Endothelial cell of umbilical vein (primary cell): ENCODE measurements at regions not wholly inside any gene's neighbourhood (a gene's known extent, or its start where the extent isn't known, plus 50 kb on each side); places are given as distances from the start of the nearest gene placed in this dataset.

ENCODE experiments used
- POLR2A ChIP-seq: IDR thresholded peaks from 2 replicates; pipeline ENCODE4 v1.6.1; 2012; ENCODE audit warnings: low read depth, mild to moderate bottlenecking, control low read depth, low read length
- POLR2AphosphoS5 ChIP-seq: IDR thresholded peaks from 2 replicates; pipeline ENCODE4 v1.6.1; 2012; ENCODE audit warnings: low read depth, mild to moderate bottlenecking, control low read depth, low read length, moderate library complexity; ENCODE audit not compliant: insufficient read depth
- TF ChIP-seq, protein P1 (sequence below), 2 donors: IDR thresholded peaks; 1 replicate in 1 of 2; 2 replicates in 1 of 2; pipeline ENCODE4 v1.5.1; 2011; ENCODE audit warnings: low read length in 2 of 2, mild to moderate bottlenecking in 2 of 2, moderate library complexity in 2 of 2, control low read depth in 1 of 2, inconsistent platforms in 1 of 2, low read depth in 1 of 2; ENCODE audit not compliant: insufficient read depth in 1 of 2; ENCODE audit errors: extremely low read depth in 1 of 2
- TF ChIP-seq, protein P2 (sequence below): IDR thresholded peaks from 2 replicates; pipeline ENCODE4 v1.6.1; 2011; ENCODE audit not compliant: insufficient read depth, insufficient read length

DNA sequence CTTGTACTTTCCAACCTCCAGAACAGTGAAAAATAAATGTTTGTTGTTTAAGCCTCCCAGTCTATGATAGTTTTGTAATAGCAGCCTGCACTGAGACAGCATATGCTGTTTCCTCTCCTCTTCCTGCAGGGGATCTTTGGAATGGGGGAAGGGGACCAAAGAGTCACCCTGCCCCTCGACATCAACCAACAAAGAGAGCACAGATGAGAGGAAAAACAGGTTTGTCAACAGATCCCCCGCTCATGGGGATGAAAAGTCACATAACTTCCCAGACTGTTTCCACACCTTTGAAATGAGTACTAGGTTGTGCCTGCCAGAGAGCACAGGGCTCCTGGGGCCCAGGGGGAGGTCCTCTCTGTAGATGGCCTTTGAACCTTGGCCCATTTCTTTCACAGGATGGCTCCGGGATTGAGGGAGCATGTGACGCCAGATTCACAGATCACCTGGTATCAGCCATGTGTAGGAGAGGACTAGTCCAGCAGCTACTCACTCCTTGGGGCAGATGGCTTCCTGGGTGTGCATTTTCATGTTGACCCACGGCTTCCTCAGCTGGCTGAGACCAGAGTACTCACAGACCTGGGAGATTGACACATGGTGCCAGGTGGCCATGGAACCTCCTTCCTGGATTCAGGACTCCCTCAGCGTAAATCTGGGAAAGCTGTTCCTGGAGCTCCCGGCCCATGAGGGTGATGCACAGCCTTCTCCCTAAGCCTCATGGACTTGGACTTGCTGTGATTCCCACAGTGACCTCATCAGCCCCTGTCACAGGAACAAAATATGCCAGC lies 125.6 kb downstream of the CXCL12 start:
- TF ChIP-seq POLR2A (no peak), POLR2AphosphoS5 (no peak)
- TF ChIP-seq, protein P1, sequence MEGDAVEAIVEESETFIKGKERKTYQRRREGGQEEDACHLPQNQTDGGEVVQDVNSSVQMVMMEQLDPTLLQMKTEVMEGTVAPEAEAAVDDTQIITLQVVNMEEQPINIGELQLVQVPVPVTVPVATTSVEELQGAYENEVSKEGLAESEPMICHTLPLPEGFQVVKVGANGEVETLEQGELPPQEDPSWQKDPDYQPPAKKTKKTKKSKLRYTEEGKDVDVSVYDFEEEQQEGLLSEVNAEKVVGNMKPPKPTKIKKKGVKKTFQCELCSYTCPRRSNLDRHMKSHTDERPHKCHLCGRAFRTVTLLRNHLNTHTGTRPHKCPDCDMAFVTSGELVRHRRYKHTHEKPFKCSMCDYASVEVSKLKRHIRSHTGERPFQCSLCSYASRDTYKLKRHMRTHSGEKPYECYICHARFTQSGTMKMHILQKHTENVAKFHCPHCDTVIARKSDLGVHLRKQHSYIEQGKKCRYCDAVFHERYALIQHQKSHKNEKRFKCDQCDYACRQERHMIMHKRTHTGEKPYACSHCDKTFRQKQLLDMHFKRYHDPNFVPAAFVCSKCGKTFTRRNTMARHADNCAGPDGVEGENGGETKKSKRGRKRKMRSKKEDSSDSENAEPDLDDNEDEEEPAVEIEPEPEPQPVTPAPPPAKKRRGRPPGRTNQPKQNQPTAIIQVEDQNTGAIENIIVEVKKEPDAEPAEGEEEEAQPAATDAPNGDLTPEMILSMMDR (IDR thresholded peaks at IDR 0.05; ENCODE audit: extremely low read depth in 1 of 2, insufficient read depth in 1 of 2, low read depth in 1 of 2, low read length in 2 of 2), result no peak
- TF ChIP-seq, protein P2, sequence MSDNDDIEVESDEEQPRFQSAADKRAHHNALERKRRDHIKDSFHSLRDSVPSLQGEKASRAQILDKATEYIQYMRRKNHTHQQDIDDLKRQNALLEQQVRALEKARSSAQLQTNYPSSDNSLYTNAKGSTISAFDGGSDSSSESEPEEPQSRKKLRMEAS, result no peak
